Liver (tissue), 3 donors: ENCODE measurements at regions not wholly inside any gene's neighbourhood (a gene's known extent, or its start where the extent isn't known, plus 50 kb on each side); places are given as distances from the start of the nearest gene placed in this dataset.
"Not testable (repeated sequence)": the region's sequence is repeated elsewhere in the genome, so short reads cannot be mapped to it uniquely, and the experiment has no call there.

ENCODE experiments used
- ATF3 ChIP-seq: IDR thresholded peaks from 2 replicates; pipeline ENCODE4 v1.6.1; 2016; ENCODE audit warnings: antibody characterized with exemption
- CTCF ChIP-seq: fragments of 150-350 bp; IDR thresholded peaks from 2 replicates; pipeline ENCODE4 v1.5.1; 2017; ENCODE audit warnings: improper control_type of control experiment, low read depth, low read length; ENCODE audit not compliant: missing input control
- FOXA1 ChIP-seq: IDR thresholded peaks from 2 replicates; pipeline ENCODE4 v1.6.1; 2016; ENCODE audit warnings: antibody characterized with exemption
- HNF4A ChIP-seq, 2 donors: conservative IDR thresholded peaks; 2 replicates each; pipeline ENCODE4 v1.6.1; 2016; ENCODE audit warnings: antibody characterized with exemption in 2 of 2, mild to moderate bottlenecking in 2 of 2
- RAD21 ChIP-seq, 2 donors: IDR thresholded peaks; 2 replicates each; pipeline ENCODE4 v1.6.1; 2016; ENCODE audit warnings: antibody characterized with exemption in 2 of 2, mild to moderate bottlenecking in 2 of 2
- RXRA ChIP-seq, 2 donors: IDR thresholded peaks; 2 replicates each; pipeline ENCODE4 v1.6.1; 2017 to 2018; ENCODE audit warnings: antibody characterized with exemption in 2 of 2, mild to moderate bottlenecking in 1 of 2
- YY1 ChIP-seq: IDR thresholded peaks from 2 replicates; pipeline ENCODE4 v1.6.1; 2016; ENCODE audit warnings: antibody characterized with exemption, mild to moderate bottlenecking
- TF ChIP-seq, protein P1 (sequence below): IDR thresholded peaks from 2 replicates; pipeline ENCODE4 v1.6.1; 2016; ENCODE audit warnings: antibody characterized with exemption, mild to moderate bottlenecking
- donor health status: healthy.
- donor health status: healthy.

DNA sequence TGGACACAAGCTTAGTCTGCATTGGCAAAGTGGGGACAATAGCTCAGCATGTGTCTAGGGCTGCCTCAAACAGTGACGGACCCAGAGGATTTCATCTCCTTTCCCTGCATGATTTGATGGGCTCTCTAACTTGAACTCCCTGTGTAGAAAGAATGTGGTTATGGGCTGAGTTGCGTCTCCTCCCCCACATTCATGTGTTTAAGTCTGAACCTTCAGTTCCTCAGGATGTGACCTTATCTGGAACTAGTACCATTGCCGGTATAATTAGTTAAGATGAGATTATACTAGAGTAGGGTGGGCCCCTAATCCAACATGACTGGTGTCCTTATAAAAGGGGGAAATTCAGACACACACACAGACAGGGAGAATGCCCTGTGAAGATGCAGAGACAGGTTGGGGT is 257.6 kb downstream of the BCL2L11 start:
- TF ChIP-seq CTCF; RAD21 (IDR thresholded peaks at IDR 0.05); YY1; FOXA1; ATF3; HNF4A (conservative IDR thresholded peaks at IDR 0.05); RXRA (IDR thresholded peaks at IDR 0.05): not testable (repeated sequence)
- TF ChIP-seq, protein P1, sequence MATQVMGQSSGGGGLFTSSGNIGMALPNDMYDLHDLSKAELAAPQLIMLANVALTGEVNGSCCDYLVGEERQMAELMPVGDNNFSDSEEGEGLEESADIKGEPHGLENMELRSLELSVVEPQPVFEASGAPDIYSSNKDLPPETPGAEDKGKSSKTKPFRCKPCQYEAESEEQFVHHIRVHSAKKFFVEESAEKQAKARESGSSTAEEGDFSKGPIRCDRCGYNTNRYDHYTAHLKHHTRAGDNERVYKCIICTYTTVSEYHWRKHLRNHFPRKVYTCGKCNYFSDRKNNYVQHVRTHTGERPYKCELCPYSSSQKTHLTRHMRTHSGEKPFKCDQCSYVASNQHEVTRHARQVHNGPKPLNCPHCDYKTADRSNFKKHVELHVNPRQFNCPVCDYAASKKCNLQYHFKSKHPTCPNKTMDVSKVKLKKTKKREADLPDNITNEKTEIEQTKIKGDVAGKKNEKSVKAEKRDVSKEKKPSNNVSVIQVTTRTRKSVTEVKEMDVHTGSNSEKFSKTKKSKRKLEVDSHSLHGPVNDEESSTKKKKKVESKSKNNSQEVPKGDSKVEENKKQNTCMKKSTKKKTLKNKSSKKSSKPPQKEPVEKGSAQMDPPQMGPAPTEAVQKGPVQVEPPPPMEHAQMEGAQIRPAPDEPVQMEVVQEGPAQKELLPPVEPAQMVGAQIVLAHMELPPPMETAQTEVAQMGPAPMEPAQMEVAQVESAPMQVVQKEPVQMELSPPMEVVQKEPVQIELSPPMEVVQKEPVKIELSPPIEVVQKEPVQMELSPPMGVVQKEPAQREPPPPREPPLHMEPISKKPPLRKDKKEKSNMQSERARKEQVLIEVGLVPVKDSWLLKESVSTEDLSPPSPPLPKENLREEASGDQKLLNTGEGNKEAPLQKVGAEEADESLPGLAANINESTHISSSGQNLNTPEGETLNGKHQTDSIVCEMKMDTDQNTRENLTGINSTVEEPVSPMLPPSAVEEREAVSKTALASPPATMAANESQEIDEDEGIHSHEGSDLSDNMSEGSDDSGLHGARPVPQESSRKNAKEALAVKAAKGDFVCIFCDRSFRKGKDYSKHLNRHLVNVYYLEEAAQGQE, result not testable (repeated sequence)
